Posterior cingulate gyrus (tissue), 11 donors: ENCODE measurements at regions not wholly inside any gene's neighbourhood (a gene's known extent, or its start where the extent isn't known, plus 50 kb on each side); places are given as distances from the start of the nearest gene placed in this dataset.

Experiments
- DNase-seq, 10 donors: peaks; one replicate each; pipeline versions ENCODE4 v3.0.0 to v3.0.0-alpha.2; 2020 to 2021; ENCODE audit warnings: mixed read lengths in 3 of 10
- intact Hi-C: fragments of 100-400 bp; cut with DNase I; formaldehyde crosslinking; loops from one replicate; pipeline ENCODE4 v1.15.1; 2023

DNA sequence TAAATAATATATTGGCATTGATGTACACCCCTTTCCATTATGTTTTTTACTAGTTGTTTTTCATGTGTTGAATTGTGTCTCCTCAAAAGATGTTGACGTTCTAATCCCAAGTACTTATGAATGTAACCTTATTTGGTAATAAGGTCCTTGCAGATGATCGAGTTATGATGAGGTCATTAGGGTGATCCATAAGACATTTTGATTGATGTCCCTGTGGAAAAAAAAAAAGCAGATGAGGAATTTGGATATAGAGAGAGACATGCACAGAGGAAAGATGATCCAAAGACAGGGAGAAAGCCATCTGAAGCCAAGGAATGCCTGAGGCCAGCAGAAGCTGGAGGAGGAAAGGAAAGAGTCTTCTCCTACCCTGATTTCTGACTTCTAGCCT lies 632.7 kb downstream of the TLR4 start:
- no peak for DNase-seq

DNA sequence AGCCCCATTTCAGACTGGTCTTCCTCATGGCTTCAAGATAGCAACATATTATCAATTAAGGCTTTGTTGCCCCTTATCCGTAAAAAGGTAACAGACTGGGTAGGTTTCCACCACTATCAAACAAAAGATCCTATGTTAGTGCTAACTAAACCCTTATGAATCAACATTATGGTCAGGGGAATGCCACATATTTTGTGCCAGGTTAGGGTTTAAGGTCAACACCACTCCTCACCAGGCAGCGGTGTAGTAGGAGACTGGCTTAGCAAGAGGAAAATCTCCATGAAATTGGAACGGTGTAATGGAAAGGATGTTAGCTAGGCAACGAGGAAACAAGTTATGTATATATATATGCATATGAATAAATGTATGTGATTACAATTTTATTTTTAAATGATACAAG lies 655.8 kb downstream of the TLR4 start:
- no peak for DNase-seq
- intact Hi-C loops = no loop called here

More for the DNA sequence above, 632.7 kb downstream of the TLR4 start:
- intact Hi-C loops = no loop called here

DNA sequence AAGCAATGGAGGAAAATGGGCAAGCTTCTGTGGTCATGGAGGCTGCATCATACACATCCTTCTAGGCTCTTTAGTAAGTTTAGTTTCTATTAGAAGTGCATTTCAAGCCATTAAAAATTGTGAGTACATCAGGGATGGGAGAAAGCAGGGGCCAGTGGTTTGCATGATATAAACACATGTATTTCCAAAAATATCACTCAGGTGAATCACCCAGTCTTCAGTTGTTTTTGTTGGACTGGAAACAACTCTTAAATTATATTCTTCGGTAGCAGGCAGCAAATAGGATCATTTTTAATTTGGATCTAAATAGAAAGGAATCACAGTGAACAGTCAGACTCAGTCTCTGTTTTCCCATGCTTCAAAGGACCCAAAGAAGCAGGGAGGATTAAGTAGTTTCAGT lies 657.9 kb downstream of the TLR4 start:
- intact Hi-C loops = no loop called here
- DNase-seq = no peak

DNA sequence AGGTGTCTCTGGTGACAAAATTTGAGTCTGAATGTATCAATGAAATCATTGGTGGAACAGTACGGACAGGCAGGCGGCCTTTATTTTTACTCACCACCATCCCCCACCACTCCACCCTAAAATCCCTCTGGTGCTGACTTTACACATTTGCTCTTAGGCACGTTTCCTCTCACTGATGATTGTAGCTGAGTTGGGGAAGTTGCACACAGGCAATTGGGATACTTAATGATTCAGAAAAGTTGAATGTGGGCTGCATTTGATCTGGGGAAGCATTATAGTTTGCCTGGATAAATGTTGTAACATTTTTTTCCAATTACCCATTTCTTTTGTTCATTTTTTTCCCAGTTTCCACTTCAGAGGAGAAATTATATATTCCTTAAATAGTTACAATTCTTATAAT lies 658.4 kb downstream of the TLR4 start:
- intact Hi-C loops = no loop called here
- no peak for DNase-seq

DNA sequence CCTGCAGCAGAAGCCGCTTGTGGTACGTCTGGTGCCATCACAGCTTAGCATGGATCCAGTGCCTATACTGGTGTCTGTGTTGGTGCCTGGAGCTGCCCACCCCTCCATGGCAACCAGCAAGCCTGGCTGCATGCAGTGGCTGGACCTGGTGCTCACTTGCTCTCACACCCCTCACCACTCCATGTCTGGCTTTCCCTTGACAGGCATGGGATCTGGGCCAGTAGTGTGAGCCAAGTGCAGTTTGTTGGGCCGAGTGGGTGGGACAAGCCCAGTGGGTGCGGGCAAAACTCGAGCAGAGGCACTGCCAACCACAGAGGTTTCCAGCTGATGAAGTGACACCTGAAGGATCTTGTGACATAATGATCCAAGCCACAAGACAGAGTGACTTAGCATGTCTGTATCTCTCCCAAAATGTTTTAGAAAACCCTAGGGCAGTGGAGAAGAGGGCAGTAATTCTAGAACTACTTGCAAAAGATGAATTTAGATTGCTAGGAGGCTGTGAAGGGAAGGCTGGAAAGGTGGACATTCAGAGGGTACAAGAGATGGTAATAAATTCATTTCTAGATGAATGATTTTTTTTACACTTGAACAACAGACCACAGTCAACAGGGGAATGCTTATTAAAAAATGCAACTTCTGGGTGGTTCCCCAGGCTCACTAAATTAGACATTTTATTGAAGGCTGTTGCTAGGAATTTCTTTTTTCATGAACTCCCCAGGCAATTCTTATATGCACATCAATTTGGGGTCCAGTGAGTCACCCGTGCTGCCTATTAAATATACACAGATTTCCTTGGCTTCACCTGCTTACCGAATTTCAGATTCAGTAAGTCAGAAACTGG lies 660.3 kb downstream of the TLR4 start:
- intact Hi-C loops = no loop called here
- peak in 1 of 10 donors; percentile 45 for DNase-seq

DNA sequence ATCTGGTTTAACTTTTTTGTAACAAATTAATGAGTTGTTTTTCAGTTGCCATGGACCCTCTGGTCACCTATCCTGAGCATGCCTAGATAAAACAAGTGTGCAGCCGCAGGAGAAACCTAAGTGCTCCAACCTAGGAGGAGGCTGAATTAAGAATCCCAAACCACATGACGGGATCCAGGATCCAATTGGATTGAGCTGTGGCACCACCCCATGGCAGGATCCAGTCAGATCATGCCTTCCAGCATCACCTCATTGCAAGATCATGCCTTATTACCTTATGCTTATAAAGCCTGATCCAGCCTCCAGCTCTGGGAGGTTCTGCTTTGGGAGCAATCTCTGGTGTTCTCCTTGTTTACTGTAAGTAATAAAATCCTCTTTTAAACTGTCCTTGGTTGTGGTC lies 662.0 kb downstream of the TLR4 start:
- intact Hi-C loops = no loop called here
- DNase-seq = no peak

DNA sequence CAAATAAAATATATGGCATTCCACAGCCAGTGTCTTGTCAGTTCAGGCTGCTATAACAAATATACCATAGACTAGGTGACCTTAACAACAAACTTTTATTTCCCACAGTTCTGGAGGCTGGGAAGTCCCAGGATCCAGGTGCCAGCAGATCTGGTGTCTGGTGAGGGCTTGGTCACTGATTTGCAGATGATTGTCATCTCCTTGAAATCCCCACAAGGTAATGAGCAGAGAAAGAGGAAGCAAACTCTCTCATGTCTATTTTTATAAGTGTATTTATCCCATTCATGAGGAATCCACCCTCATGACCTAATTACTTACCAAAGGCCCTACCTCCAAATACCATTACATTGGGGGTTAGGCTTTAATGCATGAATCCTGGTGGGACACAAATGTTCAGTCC lies 663.2 kb downstream of the TLR4 start:
- intact Hi-C loops = no loop called here
- DNase-seq = no peak

DNA sequence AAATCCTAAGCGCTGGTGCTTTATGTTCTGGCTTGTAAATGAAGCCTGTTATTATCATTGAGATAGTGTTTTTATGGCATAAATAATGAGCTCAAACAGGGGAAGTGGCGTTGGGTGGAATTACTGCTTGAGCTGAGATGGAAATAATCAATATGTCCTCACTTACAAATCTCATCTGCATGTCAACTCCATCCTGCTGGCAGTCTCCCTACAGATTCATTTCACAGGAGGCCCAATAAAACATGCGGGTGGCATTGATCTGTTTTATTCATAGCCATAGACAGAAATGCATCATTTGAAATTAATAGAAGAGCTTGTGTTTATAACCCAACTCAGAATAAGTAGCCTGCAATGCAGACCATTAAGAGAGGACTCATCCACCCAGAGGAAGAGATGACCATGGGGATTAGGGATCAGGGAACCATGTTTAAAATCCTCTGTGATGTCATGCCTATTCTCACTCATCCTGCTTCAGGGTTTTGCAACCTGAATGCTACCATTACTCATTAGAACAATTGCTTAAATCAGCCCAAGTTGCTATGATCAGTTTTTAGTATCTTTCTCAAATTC lies 680.4 kb downstream of the TLR4 start:
- no peak for DNase-seq
- intact Hi-C loops = no loop called here

DNA sequence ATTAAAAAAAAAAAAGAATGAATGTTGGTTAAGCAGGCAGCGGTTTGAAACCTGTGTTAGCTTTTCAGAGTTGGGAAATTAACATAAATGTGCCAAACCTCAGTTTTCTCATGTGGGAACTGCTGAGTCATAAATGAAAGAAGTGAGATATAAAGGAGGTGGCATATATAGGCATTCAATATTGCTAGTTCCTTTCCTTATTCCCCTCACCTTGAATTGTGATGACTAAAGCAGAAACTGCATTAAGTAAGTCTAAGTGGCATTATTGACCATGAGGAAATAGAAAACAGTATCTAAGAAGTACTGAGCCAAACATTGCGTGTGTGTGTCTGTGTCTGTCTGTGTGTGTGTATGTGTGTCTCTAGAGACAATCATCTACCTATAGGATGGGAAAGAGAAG lies 691.2 kb downstream of the TLR4 start:
- intact Hi-C loops = no loop called here
- no peak for DNase-seq

DNA sequence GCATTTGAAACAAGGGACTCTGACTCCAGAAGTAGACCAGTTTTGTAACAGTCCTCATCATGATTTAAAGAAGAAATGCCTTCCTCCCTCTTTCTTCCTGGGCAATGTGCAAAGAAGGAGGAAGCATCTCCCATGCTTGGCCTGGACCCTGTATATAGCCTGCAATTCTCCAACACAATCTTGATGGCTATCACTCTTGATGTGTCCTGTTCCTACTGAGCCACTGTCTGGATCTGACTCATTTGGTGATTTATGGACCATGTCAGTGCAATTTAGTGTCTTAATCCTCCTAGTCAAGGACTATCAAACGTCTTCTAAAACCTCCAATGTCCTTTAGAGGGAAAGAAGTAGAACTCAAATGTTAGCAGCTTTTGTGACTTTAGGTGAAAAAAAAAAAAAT lies 697.3 kb downstream of the TLR4 start:
- no peak for DNase-seq
- intact Hi-C loops = no loop called here

DNA sequence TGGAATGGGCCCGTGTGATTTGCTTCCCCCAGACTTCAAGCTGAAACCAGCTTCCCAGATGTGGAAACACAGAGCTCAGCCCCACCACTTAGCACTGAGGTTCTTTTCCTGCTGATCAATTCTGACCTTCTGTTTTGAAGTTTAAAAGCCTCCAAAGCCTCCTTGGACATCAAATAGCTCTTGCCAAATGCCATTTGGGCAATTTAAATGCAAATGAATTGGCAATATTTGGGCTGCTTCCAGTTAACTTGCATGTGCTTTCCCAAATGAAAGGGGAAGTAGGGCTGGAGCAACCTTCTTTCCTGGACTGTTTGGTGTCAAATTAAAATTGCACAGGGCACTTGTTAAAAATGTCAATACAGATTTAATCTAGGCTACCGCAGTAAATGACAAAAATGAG lies 710.5 kb downstream of the TLR4 start:
- no peak for DNase-seq
- intact Hi-C loops = no loop called here

DNA sequence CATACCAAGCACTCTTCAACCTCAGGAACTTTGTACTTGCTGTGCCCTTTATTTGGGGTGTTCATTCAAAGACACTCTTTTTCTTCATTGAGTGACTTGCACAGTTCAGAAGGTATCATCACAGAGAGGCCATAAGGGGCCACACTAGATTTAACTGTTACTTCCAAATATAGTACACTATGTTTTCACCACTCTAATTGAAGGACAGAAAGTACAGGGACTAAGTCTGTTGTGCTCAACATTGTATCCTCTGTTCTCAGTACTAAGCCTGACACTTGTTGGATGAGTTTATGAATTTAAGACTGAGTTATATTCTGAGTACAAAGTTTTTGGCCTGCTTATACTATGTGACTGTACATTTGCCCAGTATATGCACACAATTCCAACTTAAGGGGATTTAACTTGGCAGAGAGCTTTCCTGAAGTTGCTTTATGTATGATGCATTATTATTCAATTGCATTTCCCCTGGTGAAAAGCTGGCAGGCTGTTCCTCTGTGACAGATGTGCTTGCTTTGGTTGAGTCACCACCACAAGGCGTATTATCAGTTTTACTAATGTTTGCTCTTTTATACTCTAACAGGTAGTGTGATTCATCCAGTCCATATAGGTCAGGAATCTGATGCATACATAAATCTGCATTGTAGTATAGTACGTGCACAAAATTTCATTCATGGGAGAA lies 714.8 kb downstream of the TLR4 start:
- intact Hi-C loops = no loop called here
- DNase-seq = no peak

DNA sequence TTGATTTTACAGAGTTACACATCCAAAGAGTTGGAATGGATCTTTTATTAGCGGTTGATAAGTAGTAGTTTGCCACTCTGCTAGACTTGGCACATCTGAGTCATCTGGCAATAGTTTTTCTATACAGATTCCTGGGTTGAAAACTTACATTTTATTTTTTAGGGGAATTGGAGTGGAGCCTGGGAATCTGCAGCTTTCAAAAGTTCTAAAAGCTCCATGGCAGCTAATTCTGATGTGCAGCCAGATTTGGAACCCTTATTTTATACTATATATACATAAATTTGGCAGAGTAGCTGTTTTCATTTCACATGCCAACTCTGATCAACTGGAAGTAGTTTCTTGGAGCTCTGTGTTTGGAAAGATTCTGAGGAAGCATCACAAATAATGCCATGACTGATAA lies 715.5 kb downstream of the TLR4 start:
- intact Hi-C loops = no loop called here
- no peak for DNase-seq

DNA sequence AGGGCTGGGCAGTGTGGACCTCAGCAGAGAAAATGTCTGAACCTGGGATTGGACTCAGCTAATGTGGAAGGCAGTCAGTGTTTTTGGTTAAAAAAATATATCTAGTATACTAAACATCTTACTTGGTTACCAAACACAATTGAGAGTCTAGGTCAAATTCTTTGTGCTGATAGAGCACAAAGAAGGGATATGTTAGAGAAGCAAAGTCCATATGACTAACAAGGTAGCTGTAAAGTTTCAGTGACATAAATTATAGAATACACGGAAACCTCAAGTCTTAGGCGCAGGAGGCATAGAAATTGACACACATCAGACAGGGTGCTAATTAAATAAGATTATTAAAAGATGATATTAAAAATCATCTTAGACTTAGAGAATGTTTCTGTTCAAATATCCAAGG lies 718.3 kb downstream of the TLR4 start:
- DNase-seq = no peak
- intact Hi-C loops = no loop called here

DNA sequence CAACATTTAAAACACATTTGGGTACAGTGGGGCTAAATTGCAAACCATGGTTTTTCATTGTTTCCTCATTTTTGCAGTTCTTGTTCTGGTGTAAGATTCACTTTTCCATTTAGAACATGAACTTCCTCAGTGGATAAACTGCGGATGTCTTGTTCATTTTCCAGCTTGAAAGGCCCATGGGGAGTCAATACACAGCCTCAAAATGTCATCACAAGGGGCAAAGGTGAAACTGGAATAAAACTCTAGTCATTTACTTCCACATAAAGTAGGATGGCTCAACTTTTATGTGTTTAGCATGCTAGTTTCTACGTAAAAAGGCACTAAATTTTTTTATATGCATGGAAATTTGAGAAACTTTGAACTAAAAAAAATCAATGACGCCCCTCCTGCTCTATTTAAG lies 718.8 kb downstream of the TLR4 start:
- intact Hi-C loops = no loop called here
- no peak for DNase-seq

DNA sequence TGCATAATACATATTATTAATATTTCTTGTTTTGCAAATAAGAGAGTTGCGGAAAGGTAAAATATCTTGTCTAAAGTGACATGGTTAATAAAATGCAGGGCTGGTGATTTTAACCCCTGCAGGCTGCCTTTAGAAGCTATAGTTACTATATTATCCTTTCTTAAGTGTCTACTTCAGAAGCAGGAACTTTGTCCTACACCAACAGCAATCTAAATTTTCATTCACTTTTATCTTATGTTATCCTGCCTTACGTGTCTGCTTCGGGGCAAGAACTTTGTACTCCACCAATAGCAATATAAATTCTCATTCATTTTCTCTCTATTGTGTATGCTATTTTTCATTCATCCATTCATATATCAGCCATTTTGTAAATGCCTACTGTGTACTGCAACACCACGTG lies 719.5 kb downstream of the TLR4 start:
- no peak for DNase-seq
- intact Hi-C loops = no loop called here

DNA sequence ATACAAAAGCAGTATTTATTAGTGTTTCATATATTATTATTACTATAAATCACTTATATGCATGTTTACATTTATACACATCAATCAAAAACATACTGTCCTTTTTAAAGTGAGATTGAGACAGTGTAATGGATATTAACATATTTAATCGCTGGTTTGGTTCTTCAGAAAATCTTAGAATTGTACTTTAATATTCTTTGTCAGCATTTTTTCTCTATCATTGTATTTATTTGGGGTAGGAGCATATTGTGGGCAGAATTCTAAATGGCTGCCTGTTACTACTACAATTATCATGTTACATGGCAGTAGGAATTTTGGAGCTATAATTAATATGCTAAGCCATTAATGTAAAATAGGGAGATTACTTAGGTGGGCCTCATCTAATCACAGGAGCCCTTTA lies 722.6 kb downstream of the TLR4 start:
- DNase-seq = no peak
- intact Hi-C loops = no loop called here

DNA sequence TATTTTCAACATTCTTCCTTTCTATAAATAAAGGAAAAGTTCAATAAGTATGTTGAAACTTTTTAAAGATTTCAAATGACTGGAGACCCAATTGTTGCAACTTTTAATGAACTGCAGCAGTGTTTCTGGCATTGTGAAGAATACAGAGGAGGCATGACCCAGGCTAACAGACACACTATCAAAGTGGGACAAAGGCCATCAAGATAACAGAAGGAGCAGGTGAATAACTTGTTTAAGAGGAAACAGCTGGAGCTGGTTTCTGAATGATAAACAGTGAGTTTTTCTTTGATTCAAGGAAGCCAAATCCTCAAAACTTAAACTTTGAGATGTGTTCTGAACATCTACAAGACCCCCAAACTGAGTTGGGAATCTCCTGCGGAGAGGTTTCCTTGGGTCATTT lies 734.6 kb downstream of the TLR4 start:
- intact Hi-C loops = no loop called here
- no peak for DNase-seq

DNA sequence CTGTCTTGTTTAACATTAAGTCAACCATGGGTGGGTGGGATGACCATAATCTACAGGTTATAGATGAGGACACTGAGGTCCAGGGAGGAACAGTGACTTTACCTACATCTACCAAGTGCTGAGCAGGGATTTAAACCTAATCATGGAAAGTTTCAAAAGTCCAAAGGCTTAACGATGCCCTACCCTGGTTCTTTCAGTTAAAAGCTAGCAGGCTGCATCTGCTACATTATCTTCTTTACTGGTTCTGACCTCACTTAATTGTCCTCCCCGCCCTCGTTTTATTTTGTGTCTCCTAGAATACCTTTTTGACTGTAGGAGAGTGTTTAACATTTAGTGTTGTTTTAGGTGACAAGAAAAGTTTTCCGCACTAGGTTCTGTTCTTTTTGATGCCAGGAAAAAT lies 735.2 kb downstream of the TLR4 start:
- intact Hi-C loops = no loop called here
- DNase-seq = no peak

DNA sequence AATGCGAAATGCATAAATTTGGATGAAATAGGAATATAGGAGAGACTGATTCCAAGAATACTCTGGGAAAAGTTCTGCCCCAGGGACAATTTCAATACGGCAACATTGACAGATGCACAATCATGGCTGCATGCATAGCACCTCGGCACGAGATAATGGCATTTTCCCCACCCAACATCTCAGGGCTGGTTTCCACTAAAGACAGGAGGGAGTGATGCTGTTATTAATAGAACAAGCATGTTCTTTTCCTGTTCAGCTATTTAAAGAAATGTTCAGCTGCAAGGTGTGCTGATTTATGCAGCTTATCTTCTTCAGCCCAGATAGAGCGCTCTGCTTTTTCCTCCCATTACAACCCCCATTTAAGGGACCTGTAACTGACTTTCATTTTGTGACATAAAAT lies 740.2 kb downstream of the TLR4 start:
- intact Hi-C loops = no loop called here
- DNase-seq = no peak

DNA sequence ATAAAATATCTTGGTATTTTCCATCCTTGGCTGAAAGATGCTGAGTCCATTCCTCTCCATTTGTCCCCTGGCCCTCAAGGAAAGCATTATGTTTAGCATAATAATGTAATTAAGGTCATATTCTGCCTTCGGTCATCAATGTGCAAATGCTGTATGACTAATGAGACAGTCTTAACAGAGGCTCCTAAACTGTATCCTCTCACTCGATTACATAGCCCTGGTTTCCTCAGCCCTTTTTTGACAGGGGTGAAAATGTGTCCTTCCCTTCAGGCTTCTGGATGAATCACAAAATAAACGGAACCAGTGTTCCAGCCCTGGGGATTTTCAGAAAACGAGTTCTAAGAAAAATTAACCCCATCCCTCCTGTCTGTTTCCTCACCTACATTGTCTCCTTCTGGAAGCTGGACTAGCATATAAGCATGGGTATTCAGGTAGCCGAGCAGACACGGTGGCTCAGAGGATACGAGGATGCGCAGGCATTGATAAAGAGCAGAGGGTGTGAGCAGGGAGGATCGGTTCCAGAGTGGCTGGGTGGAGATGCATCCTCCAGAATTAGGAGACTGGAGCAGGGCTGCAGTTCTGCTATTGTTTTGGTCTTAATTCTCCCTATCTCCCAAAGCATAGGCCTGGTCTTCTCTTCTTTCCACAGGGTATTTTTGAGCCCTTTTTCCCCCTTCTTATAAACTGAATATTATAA lies 742.9 kb downstream of the TLR4 start:
- intact Hi-C loops = no loop called here
- peak in 1 of 10 donors; percentile 18 for DNase-seq
